ENCODE measurements at regions not wholly inside any gene's neighbourhood (a gene's known extent, or its start where the extent isn't known, plus 50 kb on each side); places are given as distances from the start of the nearest gene placed in this dataset.

DNA sequence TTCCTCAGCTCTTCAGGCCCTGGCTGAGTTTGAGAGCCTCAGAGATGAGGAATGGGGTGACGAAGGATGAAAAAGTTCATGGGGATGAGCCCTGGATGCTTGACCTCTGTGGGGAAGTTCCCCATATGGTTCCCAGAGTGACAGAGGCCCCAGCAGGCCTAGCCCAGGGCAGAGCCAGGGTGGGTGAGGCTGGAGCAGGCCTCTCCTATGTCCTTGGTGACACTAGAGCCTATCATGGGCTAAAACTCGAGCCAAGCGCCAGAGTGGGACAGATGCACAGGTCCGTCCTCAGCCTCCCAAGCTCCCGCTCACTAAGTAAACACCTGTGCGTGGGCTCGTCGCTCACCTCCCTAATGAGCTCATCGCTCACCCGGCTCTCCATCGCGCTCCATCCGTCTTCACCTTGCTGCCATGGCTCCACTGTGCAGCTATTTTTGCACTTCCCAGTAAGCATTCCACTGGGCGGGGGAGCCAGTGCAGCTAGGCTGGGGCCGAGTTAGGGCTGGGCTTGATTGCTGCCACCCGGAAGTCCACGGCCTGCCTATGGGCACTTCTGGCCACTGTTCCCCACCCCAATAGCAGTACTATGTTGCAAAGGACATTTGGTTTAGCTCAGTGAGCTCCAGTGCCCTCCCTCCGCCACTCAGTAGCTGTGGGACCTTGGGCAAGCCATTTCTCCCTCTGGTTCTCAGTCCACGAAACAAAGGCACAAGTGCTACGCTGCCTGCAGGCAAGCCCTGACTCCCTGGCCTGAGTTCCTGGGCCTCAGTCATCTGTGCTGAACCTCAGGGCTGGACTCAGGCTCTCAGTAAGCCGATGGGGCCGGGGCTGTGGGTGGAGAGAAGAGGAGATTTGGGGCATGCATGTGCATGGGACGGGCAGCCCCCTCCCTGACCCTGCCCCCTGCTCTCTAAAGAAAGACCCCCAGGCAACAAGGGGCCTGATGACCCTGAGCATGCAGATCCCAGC lies 117.3 kb upstream of the PCBD1 start:
- TF ChIP-seq CTCF (IDR thresholded peaks at IDR 0.05) (no peak), GATA2 (CRISPR knock-in tag; IDR thresholded peaks at IDR 0.05) (no peak), MAX (IDR thresholded peaks at IDR 0.05; ENCODE audit: low read depth) (no peak)
- TF ChIP-seq, protein P1, sequence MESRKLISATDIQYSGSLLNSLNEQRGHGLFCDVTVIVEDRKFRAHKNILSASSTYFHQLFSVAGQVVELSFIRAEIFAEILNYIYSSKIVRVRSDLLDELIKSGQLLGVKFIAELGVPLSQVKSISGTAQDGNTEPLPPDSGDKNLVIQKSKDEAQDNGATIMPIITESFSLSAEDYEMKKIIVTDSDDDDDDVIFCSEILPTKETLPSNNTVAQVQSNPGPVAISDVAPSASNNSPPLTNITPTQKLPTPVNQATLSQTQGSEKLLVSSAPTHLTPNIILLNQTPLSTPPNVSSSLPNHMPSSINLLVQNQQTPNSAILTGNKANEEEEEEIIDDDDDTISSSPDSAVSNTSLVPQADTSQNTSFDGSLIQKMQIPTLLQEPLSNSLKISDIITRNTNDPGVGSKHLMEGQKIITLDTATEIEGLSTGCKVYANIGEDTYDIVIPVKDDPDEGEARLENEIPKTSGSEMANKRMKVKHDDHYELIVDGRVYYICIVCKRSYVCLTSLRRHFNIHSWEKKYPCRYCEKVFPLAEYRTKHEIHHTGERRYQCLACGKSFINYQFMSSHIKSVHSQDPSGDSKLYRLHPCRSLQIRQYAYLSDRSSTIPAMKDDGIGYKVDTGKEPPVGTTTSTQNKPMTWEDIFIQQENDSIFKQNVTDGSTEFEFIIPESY (IDR thresholded peaks at IDR 0.05; ENCODE audit: borderline replicate concordance, low read depth), result no peak
